ENCODE measurements at regions not wholly inside any gene's neighbourhood (a gene's known extent, or its start where the extent isn't known, plus 50 kb on each side); places are given as distances from the start of the nearest gene placed in this dataset.

- no peak for TF ChIP-seq MYC (IDR thresholded peaks at IDR 0.05; ENCODE audit: insufficient read depth, insufficient read length, insufficient replicate concordance, low read length, severe bottlenecking)
- no peak for TF ChIP-seq STAT1 (conservative IDR thresholded peaks at IDR 0.05)
- peak; percentile 71 for TF ChIP-seq RAD51 (IDR thresholded peaks at IDR 0.05)
- TF ChIP-seq USF2 (IDR thresholded peaks at IDR 0.05; ENCODE audit: borderline replicate concordance, low read depth, low read length): no peak
- TF ChIP-seq EED (IDR thresholded peaks at IDR 0.05; ENCODE audit: low read depth): no peak
- peak; percentile 97 for TF ChIP-seq DPF2 (IDR thresholded peaks at IDR 0.05)
- no peak for TF ChIP-seq MYB (IDR thresholded peaks at IDR 0.05; ENCODE audit: borderline replicate concordance, low read depth, low read length)
- TF ChIP-seq NRF1 (conservative IDR thresholded peaks at IDR 0.05; ENCODE audit: low read depth, low read length): no peak
- no peak for TF ChIP-seq E2F8 (IDR thresholded peaks at IDR 0.05; ENCODE audit: low read depth, partially characterized antibody)
- TF ChIP-seq E4F1 (IDR thresholded peaks at IDR 0.05; ENCODE audit: borderline replicate concordance, partially characterized antibody): no peak
These were observed 185.0 kb upstream of the FAM241A start (continued) for GRCh38 chr4:111960241-111960667.
